Spinal cord (tissue), 9 donors: ENCODE measurements at regions not wholly inside any gene's neighbourhood (a gene's known extent, or its start where the extent isn't known, plus 50 kb on each side); places are given as distances from the start of the nearest gene placed in this dataset.

Experiments used
- DNase-seq, 6 donors: peaks; one replicate each; pipeline versions ENCODE4 v3.0.0 to v3.0.0-alpha.2; 2013 to 2015; ENCODE audit warnings: low spot score in 6 of 6, low read depth in 4 of 6
- H3K27ac ChIP-seq: one replicate; pipeline ENCODE4 v1.5.1; 2013; ENCODE audit warnings: low read depth, low read length, control low read depth
- H3K27me3 ChIP-seq: one replicate; pipeline ENCODE4 v1.6.1; 2013; ENCODE audit warnings: low read length; ENCODE audit not compliant: control insufficient read depth, insufficient read depth
- H3K36me3 ChIP-seq: one replicate; pipeline ENCODE4 v1.6.1; 2013; ENCODE audit warnings: low read length; ENCODE audit not compliant: control insufficient read depth, insufficient read depth
- H3K4me1 ChIP-seq: one replicate; pipeline ENCODE4 v1.6.1; 2013; ENCODE audit warnings: low read length; ENCODE audit not compliant: control insufficient read depth, insufficient read depth
- H3K4me3 ChIP-seq: one replicate; pipeline ENCODE4 v1.5.1; 2013; ENCODE audit warnings: low read depth, low read length, control low read depth
- H3K9me3 ChIP-seq: one replicate; pipeline ENCODE4 v1.6.1; 2013; ENCODE audit warnings: low read length; ENCODE audit not compliant: control insufficient read depth, insufficient read depth
- WGBS: methylation state at CpG from one replicate; pipeline ENCODE4 v1.1.5; 2013; ENCODE audit warnings: missing lambda C conversion rate; ENCODE audit not compliant: insufficient coverage; 5-methylcytosine and 5-hydroxymethylcytosine counted together
- donor health status: healthy.

- H3K9me3 ChIP-seq, result no peaks in the 10 kb centered on the region
- no peak overlapping the region for H3K27ac ChIP-seq
- no peak overlapping the region for H3K4me3 ChIP-seq
- no peaks in the 10 kb centered on the region for H3K27me3 ChIP-seq
- no peaks in the 10 kb centered on the region for H3K36me3 ChIP-seq
- DNase-seq, result no peak
- no peaks in the 10 kb centered on the region for H3K4me1 ChIP-seq
- WGBS, result 49% methylated on average over 2 of the region's 2 CpGs
Observed at GRCh38 chr16:62927122-62927521, 890.9 kb upstream of the CDH8 start.

DNA sequence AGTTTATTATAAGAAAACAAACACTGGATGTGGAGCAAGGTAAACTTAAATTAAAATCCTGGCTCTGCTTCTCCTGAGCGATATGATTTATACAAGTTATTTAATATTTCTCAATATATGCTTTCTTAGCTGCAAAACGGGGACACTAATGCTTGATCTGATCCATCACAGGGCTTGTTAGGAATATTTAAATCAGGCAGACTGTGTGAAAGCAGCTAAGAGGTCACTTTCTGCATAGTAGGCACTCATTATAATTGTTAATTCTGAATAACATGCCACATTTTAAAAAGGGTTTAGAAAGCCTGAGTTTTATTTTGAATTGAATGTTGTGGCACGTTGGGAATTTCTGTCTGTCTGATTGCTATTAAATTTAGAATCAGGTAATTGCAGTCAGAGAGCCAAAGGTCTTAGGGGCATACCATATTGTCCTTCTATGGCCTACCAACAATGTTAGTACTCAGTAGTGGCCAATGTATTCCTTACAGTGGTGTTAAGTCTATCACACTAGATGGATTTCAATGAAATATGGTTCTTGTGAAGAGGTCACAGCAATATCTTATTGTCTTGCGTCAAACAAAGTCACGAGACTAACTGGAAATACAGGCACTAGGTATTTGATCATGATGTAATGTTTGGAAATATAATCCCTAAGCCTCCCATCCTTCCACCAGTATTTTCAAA is 890.0 kb upstream of the CDH8 start:
- H3K36me3 ChIP-seq, result no peaks in the 10 kb centered on the region
- H3K4me1 ChIP-seq, result no peaks in the 10 kb centered on the region
- H3K27me3 ChIP-seq, result no peaks in the 10 kb centered on the region
- H3K27ac ChIP-seq, result no peak overlapping the region
- no peak overlapping the region for H3K4me3 ChIP-seq
- no peaks in the 10 kb centered on the region for H3K9me3 ChIP-seq
- WGBS, result no CpG with 5 or more reads among the region's 5 CpGs
- DNase-seq, result no peak

DNA sequence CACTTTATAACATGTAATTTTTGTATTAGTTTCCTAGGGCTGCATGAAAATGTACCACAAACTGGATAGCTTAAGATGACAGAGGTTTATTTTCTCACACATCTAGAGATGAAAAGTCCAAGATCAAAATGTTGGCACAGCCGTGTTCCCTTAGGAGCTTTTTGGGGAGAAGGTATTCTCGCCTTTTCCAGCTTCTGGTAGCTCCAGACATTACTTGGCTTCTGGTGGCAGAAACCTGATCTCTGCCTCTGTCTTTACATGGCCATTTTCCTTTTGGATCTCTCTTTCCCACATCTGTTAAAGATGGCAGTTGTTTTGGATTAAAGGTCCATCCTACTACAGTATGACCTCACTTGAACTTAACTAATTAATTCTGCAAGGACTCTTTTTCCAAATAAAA is 885.7 kb upstream of the CDH8 start:
- WGBS, result 51% methylated on average over 2 of the region's 2 CpGs
- no peak for DNase-seq
- Histone ChIP-seq H3K9me3 (peaks cover 2% of the 10 kb centered on the region), H3K4me1 (no peaks in the 10 kb centered on the region), H3K27me3 (no peaks in the 10 kb centered on the region), H3K27ac (no peak overlapping the region), H3K4me3 (no peak overlapping the region), H3K36me3 (no peaks in the 10 kb centered on the region)

- Histone ChIP-seq H3K9me3 (no peaks in the 10 kb centered on the region), H3K27ac (no peak overlapping the region), H3K4me1 (no peaks in the 10 kb centered on the region), H3K27me3 (no peaks in the 10 kb centered on the region), H3K36me3 (no peaks in the 10 kb centered on the region), H3K4me3 (no peak overlapping the region)
- DNase-seq, result no peak
Observed at GRCh38 chr16:62913924-62914323, 877.7 kb upstream of the CDH8 start.

- no peak overlapping the region for H3K27ac ChIP-seq
- no peaks in the 10 kb centered on the region for H3K9me3 ChIP-seq
- no peak overlapping the region for H3K4me3 ChIP-seq
- H3K4me1 ChIP-seq, result no peaks in the 10 kb centered on the region
- H3K36me3 ChIP-seq, result no peaks in the 10 kb centered on the region
- DNase-seq, result no peak
- no CpG with 5 or more reads among the region's 2 CpGs for WGBS
- H3K27me3 ChIP-seq, result no peaks in the 10 kb centered on the region
Observed at GRCh38 chr16:62913333-62913732, 877.1 kb upstream of the CDH8 start.

- Histone ChIP-seq H3K9me3 (no peaks in the 10 kb centered on the region), H3K27me3 (no peaks in the 10 kb centered on the region), H3K27ac (no peak overlapping the region), H3K4me1 (no peaks in the 10 kb centered on the region), H3K36me3 (no peaks in the 10 kb centered on the region), H3K4me3 (no peak overlapping the region)
- DNase-seq, result peak in 1 of 6 donors; percentile 21
- WGBS, result no CpG with 5 or more reads among the region's 3 CpGs
Observed at GRCh38 chr16:62909597-62909996, 873.4 kb upstream of the CDH8 start.

DNA sequence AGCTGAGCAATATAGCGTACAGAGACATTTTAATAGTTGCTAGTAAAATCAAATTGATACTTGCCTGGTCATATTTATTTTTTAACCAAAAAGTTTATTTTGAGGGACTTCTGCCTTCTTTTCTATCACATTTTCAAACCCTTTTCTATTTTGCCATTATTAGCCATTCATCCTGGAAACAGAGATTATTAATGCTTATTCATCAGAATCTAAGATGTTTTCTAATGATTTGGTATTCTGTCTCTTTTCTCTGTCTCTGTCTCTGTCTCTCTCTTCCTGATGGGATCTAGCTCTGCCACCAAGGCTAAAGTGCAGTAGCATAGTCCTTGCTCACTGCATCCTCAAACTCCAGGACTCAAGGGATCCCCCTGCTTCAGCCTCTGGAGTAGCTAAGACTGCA is 871.3 kb upstream of the CDH8 start:
- Histone ChIP-seq H3K27ac (no peak overlapping the region), H3K27me3 (no peaks in the 10 kb centered on the region), H3K4me3 (no peak overlapping the region), H3K36me3 (no peaks in the 10 kb centered on the region), H3K4me1 (no peaks in the 10 kb centered on the region), H3K9me3 (no peaks in the 10 kb centered on the region)
- DNase-seq, result no peak
- WGBS, result no CpG with 5 or more reads among the region's 1 CpG

DNA sequence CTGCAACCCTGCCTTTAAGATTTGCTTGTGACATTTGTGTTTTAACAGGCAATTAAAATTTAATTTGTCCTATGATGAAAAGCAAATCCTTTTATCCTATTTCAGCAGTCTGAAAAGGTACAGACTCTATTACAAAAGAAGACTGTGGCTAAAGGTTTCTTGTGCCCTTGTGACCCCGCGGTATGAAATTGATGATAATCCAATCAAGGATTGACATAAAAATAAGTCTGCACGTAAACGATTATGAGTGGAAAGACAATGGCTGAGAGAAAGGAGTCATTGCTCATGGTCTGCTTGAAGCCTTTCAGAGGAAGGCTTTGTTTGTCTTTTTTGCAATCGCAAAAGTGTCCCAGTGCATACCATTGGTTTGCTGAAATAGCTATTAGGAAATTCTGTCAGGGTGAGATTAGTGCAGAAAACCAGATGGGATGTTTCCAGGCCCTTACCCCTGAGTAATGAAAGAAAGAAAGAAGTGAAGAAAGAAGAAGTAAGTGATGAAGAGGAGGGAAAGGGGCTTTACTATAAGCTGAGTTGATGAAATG is 867.8 kb upstream of the CDH8 start:
- DNase-seq, result no peak
- Histone ChIP-seq H3K4me1 (no peaks in the 10 kb centered on the region), H3K9me3 (no peaks in the 10 kb centered on the region), H3K36me3 (no peaks in the 10 kb centered on the region), H3K27me3 (no peaks in the 10 kb centered on the region), H3K4me3 (no peak overlapping the region), H3K27ac (no peak overlapping the region)
- 74% methylated on average over 5 of the region's 5 CpGs for WGBS

- no peak for DNase-seq
- WGBS, result no CpG with 5 or more reads among the region's 1 CpG
- Histone ChIP-seq H3K4me3 (no peak overlapping the region), H3K36me3 (no peaks in the 10 kb centered on the region), H3K27ac (no peak overlapping the region), H3K27me3 (no peaks in the 10 kb centered on the region), H3K4me1 (no peaks in the 10 kb centered on the region), H3K9me3 (no peaks in the 10 kb centered on the region)
Observed at GRCh38 chr16:62899737-62900136, 863.5 kb upstream of the CDH8 start.

GRCh38 chr16:62889097-62889496 is 852.9 kb upstream of the CDH8 start:
- no peaks in the 10 kb centered on the region for H3K27me3 ChIP-seq
- no peak for DNase-seq
- no peaks in the 10 kb centered on the region for H3K4me1 ChIP-seq
- no peak overlapping the region for H3K27ac ChIP-seq
- WGBS, result no CpG with 5 or more reads among the region's 2 CpGs
- H3K36me3 ChIP-seq, result no peaks in the 10 kb centered on the region
- no peaks in the 10 kb centered on the region for H3K9me3 ChIP-seq
- no peak overlapping the region for H3K4me3 ChIP-seq
